BLaER1 (cell line): ENCODE measurements at regions not wholly inside any gene's neighbourhood (a gene's known extent, or its start where the extent isn't known, plus 50 kb on each side); places are given as distances from the start of the nearest gene placed in this dataset.
"Not testable (repeated sequence)": the region's sequence is repeated elsewhere in the genome, so short reads cannot be mapped to it uniquely, and the experiment has no call there.

Experiments used
- H3K27ac ChIP-seq: shearing (Covaris generic); formaldehyde crosslinking; 2 replicates; pipeline ENCODE4 v1.8.1; 2022
- H3K27me3 ChIP-seq: shearing (Covaris generic); formaldehyde crosslinking; 2 replicates; pipeline ENCODE4 v1.8.1; 2022
- H3K36me3 ChIP-seq: shearing (Covaris generic); formaldehyde crosslinking; 2 replicates; pipeline ENCODE4 v1.8.1; 2022
- H3K4me1 ChIP-seq: shearing (Covaris generic); formaldehyde crosslinking; 2 replicates; pipeline ENCODE4 v1.8.1; 2022
- H3K4me2 ChIP-seq: shearing (Covaris generic); formaldehyde crosslinking; 2 replicates; pipeline ENCODE4 v1.8.1; 2022
- H3K4me3 ChIP-seq: shearing (Covaris generic); formaldehyde crosslinking; 2 replicates; pipeline ENCODE4 v1.8.1; 2022
- H3K9ac ChIP-seq: shearing (Covaris generic); formaldehyde crosslinking; 2 replicates; pipeline ENCODE4 v1.8.1; 2022
- H3K9me3 ChIP-seq: shearing (Covaris generic); formaldehyde crosslinking; 2 replicates; pipeline ENCODE4 v1.8.1; 2022
- H4K20me1 ChIP-seq: shearing (Covaris generic); formaldehyde crosslinking; 2 replicates; pipeline ENCODE4 v1.8.1; 2022
- Cebpa-rat ChIP-seq: shearing (Covaris generic); IDR thresholded peaks from 2 replicates; pipeline ENCODE4 v1.8.1; 2022

DNA sequence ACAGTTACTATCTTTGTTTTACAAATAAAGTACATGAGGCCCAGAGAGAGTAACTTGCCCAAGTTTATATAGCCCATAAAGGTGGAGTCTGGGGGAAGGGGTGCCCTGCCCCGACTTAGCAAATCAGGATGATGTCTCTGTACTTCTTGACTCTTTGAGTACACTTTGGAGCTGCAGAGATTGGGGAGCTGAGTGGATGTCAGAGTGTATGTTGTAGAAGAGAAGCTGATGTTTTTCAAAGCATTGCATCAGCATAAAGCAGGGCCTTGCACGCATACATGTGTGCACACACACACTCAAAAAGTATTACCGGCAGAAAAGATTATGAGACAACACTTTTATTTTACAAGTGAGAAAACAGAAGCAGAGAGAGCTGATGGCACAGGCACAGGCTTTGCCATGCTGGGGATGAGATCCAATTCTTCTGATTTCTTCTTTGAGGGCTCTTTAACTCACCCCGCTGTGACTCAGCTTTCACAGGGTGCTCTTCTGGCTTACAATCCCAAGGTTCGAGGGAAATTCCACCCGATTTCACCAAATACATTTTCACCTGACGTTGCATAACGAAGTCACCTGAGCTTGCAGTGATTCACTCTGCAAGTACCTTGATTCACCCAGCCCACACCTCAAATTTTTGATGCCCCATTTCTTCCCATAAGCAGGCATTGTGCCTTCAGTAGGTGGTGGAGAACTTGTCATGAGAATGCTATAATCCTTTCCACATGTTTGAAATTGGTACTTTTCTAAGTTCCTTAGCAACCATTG, 292.8 kb upstream of the BOD1L1 start:
- Histone ChIP-seq H3K4me2 (no peak overlapping the region), H3K4me1 (no peaks in the 10 kb centered on the region), H3K27ac (no peak overlapping the region), H4K20me1 (no peaks in the 10 kb centered on the region), H3K36me3 (no peaks in the 10 kb centered on the region), H3K9ac (no peak overlapping the region), H3K4me3 (no peak overlapping the region), H3K9me3 (no peaks in the 10 kb centered on the region), H3K27me3 (no peaks in the 10 kb centered on the region)
- TF ChIP-seq Cebpa-rat = no peak

DNA sequence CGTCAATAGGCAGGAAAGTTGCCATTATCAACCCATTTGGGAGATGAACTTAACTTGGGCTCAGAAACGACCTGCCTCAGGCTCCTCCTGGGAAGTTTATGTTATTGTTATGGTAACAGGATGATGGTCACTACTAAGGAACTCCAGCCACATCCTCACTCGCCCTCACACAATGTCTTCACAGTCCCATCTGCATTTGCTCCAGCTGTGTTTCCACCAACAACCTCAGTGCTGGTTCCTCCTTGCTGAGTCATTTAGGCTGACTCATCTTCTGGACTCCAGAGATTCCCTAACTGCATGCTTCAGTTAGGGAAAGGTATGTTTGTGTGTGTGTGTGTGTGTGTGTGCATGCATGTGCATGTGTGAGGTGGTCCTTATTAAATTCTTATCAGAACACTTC, 293.4 kb upstream of the BOD1L1 start:
- H3K4me3 ChIP-seq = no peak overlapping the region
- no peak overlapping the region for H3K27ac ChIP-seq
- H3K4me2 ChIP-seq = no peak overlapping the region
- TF ChIP-seq Cebpa-rat = no peak
- no peaks in the 10 kb centered on the region for H3K27me3 ChIP-seq
- no peaks in the 10 kb centered on the region for H3K4me1 ChIP-seq
- H3K9ac ChIP-seq = no peak overlapping the region
- no peaks in the 10 kb centered on the region for H3K36me3 ChIP-seq
- no peaks in the 10 kb centered on the region for H4K20me1 ChIP-seq
- no peaks in the 10 kb centered on the region for H3K9me3 ChIP-seq

DNA sequence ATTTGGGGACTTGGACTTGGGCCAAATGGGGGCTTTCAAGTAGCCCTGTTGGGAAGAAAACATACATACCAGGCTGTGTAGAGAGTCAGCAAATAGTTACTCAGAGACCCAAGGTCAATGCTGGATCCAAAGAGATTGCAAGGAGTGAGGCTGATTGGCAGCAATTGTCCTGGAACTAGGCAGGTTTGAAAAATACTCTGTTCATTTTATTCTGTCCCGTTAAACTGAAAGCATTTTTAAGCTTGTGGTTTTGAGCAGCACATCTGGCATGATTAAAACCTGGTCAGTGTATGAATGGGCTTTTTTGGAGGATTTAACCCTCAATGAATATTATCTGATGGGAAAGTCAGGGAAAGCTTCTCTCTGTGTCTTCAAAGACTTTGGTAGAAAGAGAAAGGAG, 294.3 kb upstream of the BOD1L1 start:
- TF ChIP-seq Cebpa-rat = no peak
- Histone ChIP-seq H3K9ac (no peak overlapping the region), H3K27me3 (no peaks in the 10 kb centered on the region), H3K4me3 (no peak overlapping the region), H3K4me2 (no peak overlapping the region), H3K4me1 (no peaks in the 10 kb centered on the region), H3K27ac (no peak overlapping the region), H4K20me1 (no peaks in the 10 kb centered on the region), H3K9me3 (peaks cover 1% of the 10 kb centered on the region; the same call in 1 of the 2 replicates), H3K36me3 (no peaks in the 10 kb centered on the region)

DNA sequence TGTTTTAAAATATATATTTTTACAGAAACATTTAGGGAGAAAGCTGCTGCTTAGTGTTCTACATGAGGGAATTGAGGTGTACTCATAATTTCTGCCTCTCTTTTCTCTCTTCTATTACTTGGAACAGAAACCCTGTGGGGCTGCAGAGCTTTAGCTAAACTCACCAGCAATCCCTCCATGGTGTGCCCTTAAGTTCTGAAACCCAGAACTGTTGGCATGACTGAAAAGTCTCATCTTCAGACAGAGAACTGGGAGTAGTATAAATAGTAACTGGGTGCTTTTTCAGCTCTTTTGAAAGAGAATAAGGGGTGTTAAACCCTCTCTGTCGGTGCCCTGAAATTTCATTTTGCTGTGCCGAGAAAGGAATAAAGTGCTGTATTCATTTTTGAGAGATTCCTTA, 294.9 kb upstream of the BOD1L1 start:
- Histone ChIP-seq H3K36me3 (no peaks in the 10 kb centered on the region), H3K4me2 (no peak overlapping the region), H3K4me1 (no peaks in the 10 kb centered on the region), H3K27me3 (no peaks in the 10 kb centered on the region), H4K20me1 (no peaks in the 10 kb centered on the region), H3K4me3 (no peak overlapping the region), H3K9ac (no peak overlapping the region), H3K9me3 (peaks cover 5% of the 10 kb centered on the region; the same call in 1 of the 2 replicates), H3K27ac (no peak overlapping the region)
- no peak for TF ChIP-seq Cebpa-rat

DNA sequence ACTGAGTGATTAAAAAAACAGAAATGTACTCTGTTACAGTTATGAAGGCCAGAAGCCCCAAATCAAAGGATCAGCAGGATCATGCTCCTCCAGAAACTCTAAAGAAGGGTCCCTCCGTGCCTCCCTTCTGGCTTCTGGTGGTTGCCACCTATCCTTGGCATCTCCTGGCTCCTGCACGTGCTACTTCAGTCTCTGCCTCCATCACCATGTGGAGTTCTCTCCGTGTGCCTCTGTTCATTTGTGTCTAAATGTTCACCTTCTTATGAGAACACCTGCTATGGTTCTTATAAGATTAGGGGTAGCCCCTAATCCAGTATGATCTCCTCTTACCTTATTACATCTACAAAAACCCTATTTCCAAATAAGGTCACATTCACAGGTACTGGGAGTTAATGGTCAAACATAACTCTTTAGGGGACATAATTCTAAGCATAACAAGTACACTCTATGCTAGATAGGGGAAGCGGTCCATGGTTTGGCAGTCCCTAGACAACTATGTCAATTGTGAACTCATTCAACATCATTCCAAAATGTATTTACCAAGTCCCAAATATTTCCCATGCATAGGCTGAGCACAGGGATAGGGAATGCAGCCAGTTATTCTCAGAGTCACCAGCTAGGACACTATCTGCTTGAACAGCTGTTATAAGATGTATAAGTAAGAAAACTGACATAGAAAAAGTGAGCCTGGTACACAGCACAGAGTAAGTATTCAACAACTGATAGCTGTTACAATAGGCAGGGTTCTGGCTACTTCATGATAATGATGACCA, 295.5 kb upstream of the BOD1L1 start:
- TF ChIP-seq Cebpa-rat = no peak
- Histone ChIP-seq H3K27me3 (no peaks in the 10 kb centered on the region), H4K20me1 (no peaks in the 10 kb centered on the region), H3K4me1 (no peaks in the 10 kb centered on the region), H3K4me2 (no peak overlapping the region), H3K4me3 (no peak overlapping the region), H3K36me3 (no peaks in the 10 kb centered on the region), H3K9ac (no peak overlapping the region), H3K9me3 (peaks cover 5% of the 10 kb centered on the region; the same call in 1 of the 2 replicates), H3K27ac (no peak overlapping the region)

DNA sequence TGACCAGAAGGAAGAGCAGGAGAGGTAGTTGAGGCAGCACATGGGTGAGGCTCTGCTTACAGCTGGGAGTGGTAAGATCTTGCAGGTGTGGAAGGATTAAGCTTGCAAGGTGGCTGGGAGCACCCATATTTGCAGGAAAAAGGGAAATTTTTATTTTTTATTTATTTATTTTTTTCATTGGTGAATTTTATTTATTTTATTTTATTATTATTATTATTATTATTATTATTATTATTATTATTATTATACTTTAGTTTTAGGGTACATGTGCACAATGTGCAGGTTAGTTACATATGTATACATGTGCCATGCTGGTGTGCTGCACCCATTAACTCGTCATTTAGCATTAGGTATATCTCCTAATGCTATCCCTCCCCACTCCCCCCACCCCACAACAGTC, 297.4 kb upstream of the BOD1L1 start:
- not testable (repeated sequence) for H3K4me1 ChIP-seq, H3K36me3 ChIP-seq, H3K9ac ChIP-seq, H3K4me2 ChIP-seq, H4K20me1 ChIP-seq, H3K27me3 ChIP-seq, H3K9me3 ChIP-seq, H3K27ac ChIP-seq, H3K4me3 ChIP-seq

DNA sequence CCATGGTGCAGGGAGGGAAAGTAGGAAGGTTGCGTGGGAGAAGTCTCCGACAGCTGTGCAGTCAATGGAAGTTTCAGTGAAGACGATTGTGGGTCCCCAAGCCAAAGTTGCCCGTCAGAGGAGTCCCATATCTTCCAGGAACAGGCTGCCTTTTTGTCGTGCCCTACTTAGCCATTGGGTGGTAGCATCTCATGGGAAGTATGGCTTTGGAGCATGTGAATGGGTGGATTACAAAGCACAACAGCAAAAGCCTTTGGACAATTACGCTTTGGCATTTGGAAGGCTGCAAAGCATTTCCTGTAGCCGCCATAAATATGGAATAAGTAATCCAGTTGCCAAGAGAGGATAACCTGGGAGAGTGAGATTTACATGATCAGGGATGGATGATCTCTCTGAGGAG, 300.7 kb upstream of the BOD1L1 start:
- H3K9me3 ChIP-seq = peaks cover 5% of the 10 kb centered on the region; the same call in 1 of the 2 replicates
- no peak overlapping the region for H3K27ac ChIP-seq
- H4K20me1 ChIP-seq = no peaks in the 10 kb centered on the region
- no peaks in the 10 kb centered on the region for H3K36me3 ChIP-seq
- no peak for TF ChIP-seq Cebpa-rat
- no peaks in the 10 kb centered on the region for H3K27me3 ChIP-seq
- H3K4me2 ChIP-seq = no peak overlapping the region
- no peaks in the 10 kb centered on the region for H3K4me1 ChIP-seq
- no peak overlapping the region for H3K9ac ChIP-seq
- no peak overlapping the region for H3K4me3 ChIP-seq

DNA sequence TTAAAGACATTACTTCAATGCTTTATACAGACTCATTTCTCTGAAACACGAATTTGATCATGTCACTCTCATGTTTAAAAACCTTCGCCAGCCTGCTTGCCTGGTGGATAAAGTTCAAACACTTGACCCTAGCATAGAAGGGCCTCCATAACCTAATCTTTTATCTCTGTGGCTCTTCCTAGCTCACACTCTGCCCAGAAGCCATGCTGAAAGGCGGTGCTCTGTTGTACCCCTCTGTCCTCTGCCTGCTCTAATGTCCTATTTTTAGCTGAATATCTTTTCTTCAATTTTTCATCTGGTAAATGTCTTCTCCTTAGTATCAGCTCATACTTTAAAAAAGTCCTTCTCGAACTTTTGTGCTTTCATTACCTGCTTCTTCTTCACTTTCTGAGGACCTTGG, 302.6 kb upstream of the BOD1L1 start:
- TF ChIP-seq Cebpa-rat = no peak
- H4K20me1 ChIP-seq = no peaks in the 10 kb centered on the region
- no peak overlapping the region for H3K9ac ChIP-seq
- no peak overlapping the region for H3K4me3 ChIP-seq
- H3K4me2 ChIP-seq = no peak overlapping the region
- H3K9me3 ChIP-seq = peaks cover 5% of the 10 kb centered on the region; the same call in 1 of the 2 replicates
- H3K27ac ChIP-seq = no peak overlapping the region
- H3K27me3 ChIP-seq = no peaks in the 10 kb centered on the region
- no peaks in the 10 kb centered on the region for H3K36me3 ChIP-seq
- H3K4me1 ChIP-seq = no peaks in the 10 kb centered on the region

DNA sequence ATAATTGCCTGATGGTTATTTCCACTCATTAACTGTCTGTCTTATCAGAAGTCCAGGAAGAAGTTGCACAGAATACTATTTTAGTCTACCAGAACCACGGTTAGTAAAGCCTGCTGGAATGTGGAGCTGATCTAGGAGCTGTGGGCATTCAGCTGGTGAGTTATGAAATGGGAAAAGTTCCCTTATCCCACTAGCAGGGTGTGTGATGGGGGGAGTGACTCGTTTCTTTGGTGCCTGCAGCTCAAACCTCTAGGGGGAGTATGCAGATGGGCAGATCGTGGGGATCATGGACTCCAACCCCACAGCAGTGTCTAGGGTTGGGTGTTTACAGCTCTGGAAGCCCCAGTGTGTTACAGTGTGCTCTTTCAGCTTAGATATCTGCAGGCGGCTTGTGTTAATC, 305.7 kb upstream of the BOD1L1 start:
- no peaks in the 10 kb centered on the region for H3K4me1 ChIP-seq
- TF ChIP-seq Cebpa-rat = no peak

DNA sequence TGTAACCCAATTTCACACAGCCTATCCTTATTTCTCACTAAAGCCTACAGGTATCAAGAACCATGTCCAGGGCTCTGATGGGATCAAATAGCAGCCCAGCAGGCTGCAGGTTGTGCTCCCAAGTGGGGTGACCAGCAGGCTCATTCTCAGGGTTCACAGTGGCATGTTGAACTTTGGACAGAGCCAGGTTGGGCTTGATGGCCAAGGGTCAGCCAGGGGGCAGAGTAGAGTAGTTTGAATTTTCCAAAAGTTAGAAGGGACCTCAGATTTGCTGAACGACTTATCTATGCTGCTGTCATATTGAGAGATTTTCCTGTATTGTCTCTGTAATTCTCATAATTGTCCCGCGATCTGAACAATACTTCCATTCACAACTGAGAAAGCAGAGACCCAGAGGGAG, 310.8 kb upstream of the BOD1L1 start:
- no peak overlapping the region for H3K9ac ChIP-seq
- no peaks in the 10 kb centered on the region for H3K9me3 ChIP-seq
- H4K20me1 ChIP-seq = no peaks in the 10 kb centered on the region
- H3K27me3 ChIP-seq = no peaks in the 10 kb centered on the region
- no peak overlapping the region for H3K4me3 ChIP-seq
- H3K4me1 ChIP-seq = no peaks in the 10 kb centered on the region
- no peaks in the 10 kb centered on the region for H3K36me3 ChIP-seq
- no peak for TF ChIP-seq Cebpa-rat
- H3K27ac ChIP-seq = no peak overlapping the region
- H3K4me2 ChIP-seq = no peak overlapping the region

More for the DNA sequence above, 305.7 kb upstream of the BOD1L1 start:
- no peaks in the 10 kb centered on the region for H3K27me3 ChIP-seq
- H3K9me3 ChIP-seq = no peaks in the 10 kb centered on the region
- no peak overlapping the region for H3K4me3 ChIP-seq
- no peak overlapping the region for H3K27ac ChIP-seq
- H4K20me1 ChIP-seq = no peaks in the 10 kb centered on the region
- H3K9ac ChIP-seq = no peak overlapping the region
- H3K36me3 ChIP-seq = no peaks in the 10 kb centered on the region
- no peak overlapping the region for H3K4me2 ChIP-seq
